ENCODE measurements at regions not wholly inside any gene's neighbourhood (a gene's known extent, or its start where the extent isn't known, plus 50 kb on each side); places are given as distances from the start of the nearest gene placed in this dataset.

DNA sequence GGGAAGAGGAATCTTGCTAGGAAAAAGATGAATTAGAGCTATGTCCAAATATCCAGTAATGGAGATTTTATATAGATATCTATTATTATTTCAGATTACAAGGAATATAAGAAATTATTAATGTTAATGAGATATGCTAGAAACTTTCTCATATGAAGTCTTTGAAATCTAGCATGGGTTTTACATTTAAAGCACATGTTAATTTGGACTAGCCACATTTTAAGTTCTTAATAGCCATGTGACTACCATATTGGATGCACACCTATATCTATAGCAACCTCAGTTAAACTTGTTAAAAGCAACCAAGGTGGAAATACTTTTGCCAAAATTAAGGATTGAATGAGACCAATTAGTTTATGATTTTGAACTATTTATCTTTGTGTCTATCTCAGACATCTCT is 86.7 kb upstream of the CNTNAP4 start:
- no peak for FAIRE-seq

- FAIRE-seq, result no peak
Measured at GRCh38 chr16:76193906-76194615, 83.1 kb upstream of the CNTNAP4 start.

DNA sequence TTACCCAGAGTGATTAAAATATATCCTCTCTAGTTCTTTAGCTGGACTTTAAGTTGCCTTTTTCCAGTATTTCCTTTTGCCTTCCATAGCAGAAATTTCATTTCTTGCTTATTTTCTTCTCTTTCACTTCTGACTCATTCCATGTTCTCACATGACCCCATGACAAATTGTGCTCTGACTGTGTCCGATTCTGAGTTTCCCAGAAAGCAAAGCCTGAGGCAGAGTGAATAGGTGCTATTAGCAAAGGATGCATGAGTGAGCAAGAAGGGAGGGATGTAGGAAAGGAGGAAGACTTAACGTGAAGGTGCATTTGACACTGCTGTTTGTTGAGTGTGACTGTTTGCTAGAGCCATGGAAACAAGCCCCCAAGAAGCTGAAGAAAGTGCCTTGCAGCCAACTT is 82.6 kb upstream of the CNTNAP4 start:
- FAIRE-seq, result no peak

DNA sequence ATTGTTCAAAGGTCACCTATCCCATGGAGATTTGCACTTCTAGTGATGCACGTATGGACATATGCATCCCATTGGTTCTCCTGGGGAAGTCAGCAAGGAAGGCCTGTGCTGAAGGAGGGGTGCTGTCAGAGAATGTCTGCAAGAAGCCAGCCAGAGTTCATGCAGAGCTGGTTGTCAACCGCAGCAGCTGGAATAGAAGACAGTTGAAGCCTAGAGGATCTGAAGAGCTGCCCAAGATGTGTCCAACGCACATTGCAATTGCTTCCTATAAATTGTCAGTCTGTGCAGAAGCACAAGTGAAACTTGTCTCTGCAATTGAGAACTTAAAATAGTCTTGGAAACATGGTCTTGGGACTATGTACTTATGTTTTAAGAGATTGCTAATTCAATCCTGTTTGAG is 82.1 kb upstream of the CNTNAP4 start:
- FAIRE-seq, result no peak

DNA sequence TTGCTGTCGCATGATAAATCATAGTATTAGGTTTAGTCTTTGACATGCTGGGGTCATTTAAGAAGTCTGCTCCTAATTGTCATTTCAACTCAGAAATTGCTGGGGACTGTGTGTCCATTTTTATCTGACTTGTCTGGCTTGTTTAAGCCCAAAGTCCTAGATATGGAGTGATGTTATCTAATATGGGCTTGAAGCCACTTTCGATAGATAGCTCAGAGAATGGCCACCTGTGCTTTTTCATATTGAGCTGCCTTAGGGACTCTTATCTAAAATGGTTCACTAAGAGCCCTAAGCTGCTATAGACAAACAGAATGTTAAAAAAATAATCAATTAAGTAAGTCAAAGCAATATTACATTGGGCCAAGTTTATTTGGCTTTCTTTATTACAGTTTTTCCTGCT is 81.6 kb upstream of the CNTNAP4 start:
- no peak for FAIRE-seq

DNA sequence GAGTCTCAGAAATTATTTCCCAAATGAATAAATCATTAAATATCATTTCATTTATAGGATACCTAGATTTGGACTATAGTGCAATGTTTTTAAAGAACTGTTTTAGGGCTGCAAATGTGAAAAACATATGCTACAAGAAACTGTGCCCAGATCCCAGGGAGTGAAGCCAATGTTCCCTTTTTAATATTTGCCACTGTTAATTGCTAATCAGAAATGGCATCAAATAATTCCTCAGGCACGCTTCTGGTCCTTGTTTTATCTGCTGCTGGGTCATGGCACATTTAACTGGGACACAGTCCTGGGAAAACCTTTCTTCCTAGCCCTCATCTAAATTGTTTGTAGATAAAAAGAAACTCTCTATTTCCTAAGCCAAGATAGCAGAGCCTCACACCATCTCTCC is 79.3 kb upstream of the CNTNAP4 start:
- no peak for FAIRE-seq

DNA sequence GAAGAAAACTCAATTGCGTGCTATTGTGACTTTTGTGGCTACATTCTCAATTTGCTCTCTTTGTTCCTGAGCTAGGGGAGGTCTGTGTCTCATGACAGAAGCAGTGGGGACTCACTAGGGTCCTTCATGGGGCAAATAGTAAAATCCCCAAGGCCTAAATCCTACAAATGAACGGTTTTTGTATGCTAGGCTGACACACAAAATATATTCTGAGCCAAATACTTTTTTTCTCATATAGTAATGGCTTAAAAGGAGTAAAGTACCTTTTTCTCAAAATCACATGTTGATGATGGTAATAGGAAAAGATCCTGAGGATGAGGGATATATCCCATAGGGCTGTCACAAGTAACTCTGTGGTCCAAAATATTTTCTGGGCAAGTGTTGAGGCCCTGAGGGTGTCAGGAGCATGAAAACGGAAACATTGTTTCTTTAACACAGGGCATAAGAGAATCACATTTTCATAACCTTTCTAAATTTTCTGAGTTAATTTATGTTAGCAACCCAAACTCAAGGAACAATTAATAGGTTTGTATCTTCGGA is 77.5 kb upstream of the CNTNAP4 start:
- no peak for FAIRE-seq

DNA sequence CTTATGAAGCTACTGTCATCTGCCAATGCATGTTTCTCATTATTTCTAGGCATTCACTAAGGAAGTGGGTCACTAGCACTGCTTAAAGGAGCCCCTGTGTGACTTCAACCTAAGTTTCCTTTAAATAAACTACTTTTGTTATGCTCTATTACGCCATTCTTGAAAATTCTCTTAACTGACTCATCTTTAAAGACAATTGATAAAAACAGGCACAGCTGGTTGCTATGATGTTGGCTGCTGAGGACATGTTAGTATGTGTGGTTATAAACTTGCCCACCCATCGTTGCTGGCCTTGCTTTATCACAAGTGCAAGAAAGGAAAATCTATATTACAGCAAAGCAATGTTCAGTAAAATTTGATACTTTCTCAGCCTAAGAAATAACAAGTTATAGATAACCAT is 75.8 kb upstream of the CNTNAP4 start:
- no peak for FAIRE-seq

- FAIRE-seq, result no peak
Measured at GRCh38 chr16:76204249-76204648, 73.0 kb upstream of the CNTNAP4 start.

DNA sequence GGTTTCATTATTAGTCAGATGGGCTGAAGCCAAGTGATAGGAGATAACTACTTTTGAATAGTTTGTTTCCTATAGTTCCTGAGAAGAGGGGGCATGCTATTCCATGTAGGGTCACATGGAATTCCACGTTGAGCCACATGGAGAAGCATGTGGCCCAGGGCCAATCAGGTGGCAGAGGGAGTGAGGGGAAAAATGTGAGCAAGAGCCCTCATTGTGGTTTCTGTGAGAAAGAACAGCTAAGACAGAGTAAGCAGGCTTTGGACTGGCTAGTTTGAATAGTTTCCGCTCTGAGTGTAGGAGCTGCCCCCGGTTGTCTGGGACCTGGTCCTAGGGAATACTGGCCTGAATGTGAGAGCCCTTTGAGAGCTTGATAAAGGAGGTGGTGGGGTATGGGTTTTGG is 69.9 kb upstream of the CNTNAP4 start:
- no peak for FAIRE-seq

DNA sequence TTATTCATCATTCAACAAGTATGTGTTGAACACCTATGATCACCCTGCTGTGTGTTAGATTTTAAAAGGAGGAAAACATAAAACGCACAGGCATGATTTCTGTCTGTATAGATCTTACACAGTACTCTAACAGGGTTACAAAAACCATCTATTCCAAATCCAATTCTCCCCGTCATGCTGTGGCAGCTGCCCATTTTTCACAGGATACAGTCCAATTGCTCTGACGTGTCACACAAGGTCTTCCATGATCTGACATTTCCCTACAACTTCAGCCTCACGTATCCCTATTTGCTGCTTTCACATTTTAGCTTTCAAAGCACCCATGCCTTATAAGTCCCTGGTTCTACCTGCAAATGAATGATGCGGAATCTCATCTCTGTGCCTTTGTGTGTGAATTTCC is 67.0 kb upstream of the CNTNAP4 start:
- no peak for FAIRE-seq

GRCh38 chr16:76213860-76214259 is 63.3 kb upstream of the CNTNAP4 start:
- no peak for FAIRE-seq

GRCh38 chr16:76214856-76215255 is 62.3 kb upstream of the CNTNAP4 start:
- no peak for FAIRE-seq

DNA sequence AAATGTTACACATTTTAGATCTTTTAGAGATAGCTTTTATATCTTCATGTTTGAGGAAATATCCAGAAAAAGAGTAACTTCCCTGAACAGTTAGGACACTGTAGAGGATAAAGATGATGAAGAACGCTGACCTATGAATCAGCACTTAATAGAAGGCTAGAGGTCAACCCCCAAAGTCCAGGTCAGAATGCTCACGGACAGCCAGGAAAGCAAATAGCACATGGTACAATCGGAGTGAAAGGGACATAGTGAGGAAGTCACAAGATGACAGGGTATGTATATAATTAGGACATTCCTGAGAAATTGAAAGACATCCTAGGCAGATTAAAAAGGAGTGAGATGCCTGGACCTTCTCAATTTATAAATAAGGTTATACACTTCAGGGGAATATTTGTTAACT is 55.1 kb upstream of the CNTNAP4 start:
- no peak for FAIRE-seq

- no peak for FAIRE-seq
Measured at GRCh38 chr16:76222853-76223252, 54.3 kb upstream of the CNTNAP4 start.

DNA sequence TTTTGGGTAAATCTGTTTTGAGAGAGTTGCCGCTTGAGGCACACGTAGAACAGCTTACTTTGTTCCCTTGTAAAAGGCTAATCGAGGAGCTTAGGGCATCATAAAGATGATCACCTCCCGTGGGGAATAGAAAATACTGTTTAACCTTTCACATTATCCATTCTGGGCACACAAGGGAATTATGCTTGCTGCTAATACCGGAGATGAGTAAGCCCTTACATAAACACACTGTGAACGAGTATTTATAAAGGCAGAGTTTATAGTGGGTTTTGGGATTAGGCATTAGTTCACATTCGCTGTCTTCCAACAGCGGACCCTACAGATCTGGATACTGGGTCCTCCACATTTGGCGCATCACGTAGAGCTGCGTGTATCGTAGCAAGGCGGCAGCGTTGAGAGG is 51.2 kb upstream of the CNTNAP4 start:
- FAIRE-seq, result no peak

- FAIRE-seq, result no peak
Measured at GRCh38 chr16:76226481-76226880, 50.7 kb upstream of the CNTNAP4 start.
